NCI-H2227 (cell line): ENCODE measurements at regions not wholly inside any gene's neighbourhood (a gene's known extent, or its start where the extent isn't known, plus 50 kb on each side); places are given as distances from the start of the nearest gene placed in this dataset.

Experiments
- DNase-seq: peaks from one replicate; lab custom pipeline; 2025; ENCODE audit not compliant: unreplicated experiment; lab: John Stamatoyannopoulos, UW

GRCh38 chr13:111609631-111610030, 289.2 kb downstream of the TEX29 start:
- DNase-seq: no peak

- DNase-seq: no peak
These were observed 289.6 kb downstream of the TEX29 start for GRCh38 chr13:111610081-111610480.

GRCh38 chr13:111610879-111611278, 290.4 kb downstream of the TEX29 start:
- no peak for DNase-seq

GRCh38 chr13:111611651-111612050, 291.2 kb downstream of the TEX29 start:
- DNase-seq: no peak

GRCh38 chr13:111612886-111613285, 292.4 kb downstream of the TEX29 start:
- no peak for DNase-seq

GRCh38 chr13:111614009-111614408, 293.6 kb downstream of the TEX29 start:
- no peak for DNase-seq

GRCh38 chr13:111614613-111615012, 294.2 kb downstream of the TEX29 start:
- DNase-seq: no peak

- no peak for DNase-seq
These were observed 295.8 kb downstream of the TEX29 start for GRCh38 chr13:111616203-111616602.

GRCh38 chr13:111620166-111620565, 299.7 kb downstream of the TEX29 start:
- no peak for DNase-seq

GRCh38 chr13:111620586-111620985, 300.1 kb downstream of the TEX29 start:
- DNase-seq: no peak

- no peak for DNase-seq
These were observed 300.7 kb downstream of the TEX29 start for GRCh38 chr13:111621164-111621563.

GRCh38 chr13:111622051-111622531, 301.6 kb downstream of the TEX29 start:
- no peak for DNase-seq

- no peak for DNase-seq
These were observed 302.8 kb downstream of the TEX29 start for GRCh38 chr13:111623208-111623607.

- DNase-seq: no peak
These were observed 303.5 kb downstream of the TEX29 start for GRCh38 chr13:111623743-111624505.

GRCh38 chr13:111625526-111626315, 305.3 kb downstream of the TEX29 start:
- no peak for DNase-seq

- DNase-seq: no peak
These were observed 306.2 kb downstream of the TEX29 start for GRCh38 chr13:111626371-111627305.

- no peak for DNase-seq
These were observed 307.2 kb downstream of the TEX29 start for GRCh38 chr13:111627596-111627995.

- no peak for DNase-seq
These were observed 308.6 kb downstream of the TEX29 start for GRCh38 chr13:111629016-111629415.

- no peak for DNase-seq
These were observed 309.0 kb downstream of the TEX29 start for GRCh38 chr13:111629457-111629856.

- DNase-seq: no peak
These were observed 309.5 kb downstream of the TEX29 start for GRCh38 chr13:111629926-111630325.

- no peak for DNase-seq
These were observed 310.0 kb downstream of the TEX29 start for GRCh38 chr13:111630406-111630805.
